Skin of body (tissue), 1 donor: ENCODE measurements at regions not wholly inside any gene's neighbourhood (a gene's known extent, or its start where the extent isn't known, plus 50 kb on each side); places are given as distances from the start of the nearest gene placed in this dataset.
"Not testable (repeated sequence)": the region's sequence is repeated elsewhere in the genome, so short reads cannot be mapped to it uniquely, and the experiment has no call there.

ENCODE experiments used
- DNase-seq: peaks from one replicate; lab custom pipeline; 2025; lab: John Stamatoyannopoulos, UW

- no peak for DNase-seq
These were observed 119.2 kb upstream of the SLC39A10 start for GRCh38 chr2:195537811-195538210.

- no peak for DNase-seq
These were observed 120.1 kb upstream of the SLC39A10 start for GRCh38 chr2:195536906-195537305.

GRCh38 chr2:195535911-195536522, 121.0 kb upstream of the SLC39A10 start:
- DNase-seq, result no peak

- DNase-seq, result no peak
These were observed 122.1 kb upstream of the SLC39A10 start for GRCh38 chr2:195534971-195535370.

- no peak for DNase-seq
These were observed 123.0 kb upstream of the SLC39A10 start for GRCh38 chr2:195533771-195534642.

- DNase-seq, result no peak
These were observed 124.3 kb upstream of the SLC39A10 start for GRCh38 chr2:195532628-195533271.

GRCh38 chr2:195532255-195532627, 124.8 kb upstream of the SLC39A10 start:
- no peak for DNase-seq

- no peak for DNase-seq
These were observed 125.3 kb upstream of the SLC39A10 start for GRCh38 chr2:195531754-195532153.

GRCh38 chr2:195523242-195523641, 133.8 kb upstream of the SLC39A10 start:
- not testable (repeated sequence) for DNase-seq

- no peak for DNase-seq
These were observed 135.4 kb upstream of the SLC39A10 start for GRCh38 chr2:195521589-195521988.

- DNase-seq, result no peak
These were observed 136.3 kb upstream of the SLC39A10 start for GRCh38 chr2:195520671-195521155.

- no peak for DNase-seq
These were observed 141.5 kb upstream of the SLC39A10 start for GRCh38 chr2:195515551-195515950.

GRCh38 chr2:195514365-195514764, 142.7 kb upstream of the SLC39A10 start:
- no peak for DNase-seq

GRCh38 chr2:195513119-195513518, 143.9 kb upstream of the SLC39A10 start:
- no peak for DNase-seq

GRCh38 chr2:195509551-195509950, 147.5 kb upstream of the SLC39A10 start:
- no peak for DNase-seq

- no peak for DNase-seq
These were observed 148.9 kb upstream of the SLC39A10 start for GRCh38 chr2:195508139-195508455.

- DNase-seq, result no peak
These were observed 149.4 kb upstream of the SLC39A10 start for GRCh38 chr2:195507447-195508138.

- no peak for DNase-seq
These were observed 151.3 kb upstream of the SLC39A10 start for GRCh38 chr2:195505701-195506100.

- no peak for DNase-seq
These were observed 153.8 kb upstream of the SLC39A10 start for GRCh38 chr2:195503208-195503607.

GRCh38 chr2:195501746-195502145, 155.3 kb upstream of the SLC39A10 start:
- no peak for DNase-seq

- DNase-seq, result no peak
These were observed 156.1 kb upstream of the SLC39A10 start for GRCh38 chr2:195500879-195501278.
